Bone marrow (tissue), 2 donors: ENCODE measurements at regions not wholly inside any gene's neighbourhood (a gene's known extent, or its start where the extent isn't known, plus 50 kb on each side); places are given as distances from the start of the nearest gene placed in this dataset.
"Not testable (repeated sequence)": the region's sequence is repeated elsewhere in the genome, so short reads cannot be mapped to it uniquely, and the experiment has no call there.

Source experiments
- DNase-seq, 2 donors: peaks; one replicate each; lab custom pipeline; 2025; lab: John Stamatoyannopoulos, UW

- DNase-seq: no peak
Measured at GRCh38 chr11:41713030-41713429, 253.6 kb upstream of the LRRC4C start.

DNA sequence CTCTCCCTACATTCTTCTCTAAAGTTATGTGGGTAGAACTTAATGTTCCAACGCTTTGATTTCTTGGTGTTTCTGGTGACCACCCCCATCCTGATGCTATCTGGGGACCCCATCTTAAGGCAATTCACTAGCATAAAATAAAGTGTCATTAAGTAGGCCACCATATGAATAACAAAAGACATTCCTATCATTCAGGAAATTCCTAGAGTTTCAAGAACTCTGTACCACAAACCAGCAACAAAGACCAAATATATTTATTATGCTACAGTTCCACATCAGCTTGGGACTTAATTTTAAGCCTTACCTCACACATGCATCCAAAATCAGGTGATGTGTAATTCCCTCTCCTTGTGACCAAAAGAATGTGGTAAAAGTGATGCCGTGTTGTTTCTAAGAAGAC, 254.6 kb upstream of the LRRC4C start:
- no peak for DNase-seq

DNA sequence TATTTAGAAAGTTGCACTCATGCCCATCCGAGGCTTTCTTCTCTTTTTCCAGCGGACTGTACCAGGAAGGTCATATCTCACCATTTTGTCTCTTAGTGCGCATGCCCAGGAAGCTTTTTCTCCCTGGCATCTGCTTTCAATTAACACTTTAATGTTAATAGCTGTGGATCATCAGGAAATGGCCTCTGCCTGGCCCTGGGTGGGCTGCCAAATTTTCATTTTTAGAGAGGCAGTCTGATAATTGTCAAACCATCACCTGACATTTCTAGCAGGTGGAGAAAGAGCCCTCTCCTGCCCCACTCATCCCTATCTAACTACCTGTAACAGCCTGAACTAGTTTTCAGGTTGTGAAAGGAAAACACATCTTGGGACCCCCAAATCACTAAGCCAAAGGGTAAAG, 257.4 kb upstream of the LRRC4C start:
- no peak for DNase-seq

GRCh38 chr11:41720761-41721160, 261.3 kb upstream of the LRRC4C start:
- DNase-seq: no peak

GRCh38 chr11:41728161-41728560, 268.7 kb upstream of the LRRC4C start:
- DNase-seq: not testable (repeated sequence)

- DNase-seq: no peak
Measured at GRCh38 chr11:41775296-41775695, 315.8 kb upstream of the LRRC4C start.

- DNase-seq: no peak
Measured at GRCh38 chr11:41779401-41779960, 320.0 kb upstream of the LRRC4C start.

GRCh38 chr11:41781441-41781840, 322.0 kb upstream of the LRRC4C start:
- DNase-seq: no peak

GRCh38 chr11:41784513-41785335, 325.3 kb upstream of the LRRC4C start:
- DNase-seq: no peak

- no peak for DNase-seq
Measured at GRCh38 chr11:41786087-41786486, 326.6 kb upstream of the LRRC4C start.

- DNase-seq: no peak
Measured at GRCh38 chr11:41788177-41788576, 328.7 kb upstream of the LRRC4C start.

- DNase-seq: no peak
Measured at GRCh38 chr11:41789376-41789775, 329.9 kb upstream of the LRRC4C start.

GRCh38 chr11:41795004-41795403, 335.6 kb upstream of the LRRC4C start:
- no peak for DNase-seq

DNA sequence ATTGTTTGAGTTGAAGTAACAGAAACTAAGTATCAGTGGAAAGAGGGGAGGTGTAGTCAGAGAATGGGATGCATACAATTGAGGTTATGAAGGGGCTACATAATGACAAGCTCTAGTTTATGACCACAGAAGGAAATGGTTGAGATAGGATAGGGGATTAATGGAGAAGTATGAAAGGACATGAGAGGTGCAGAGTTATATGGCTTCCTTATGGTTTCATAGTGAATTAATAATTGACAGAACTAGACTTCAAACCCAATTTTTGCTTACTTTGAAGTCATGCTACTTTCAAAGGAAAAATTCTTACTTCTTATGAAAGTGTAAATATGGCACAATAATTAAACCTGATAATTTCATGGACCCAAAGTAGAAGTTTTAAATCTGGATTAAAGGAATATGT, 340.3 kb upstream of the LRRC4C start:
- DNase-seq: no peak

GRCh38 chr11:41803895-41804294, 344.4 kb upstream of the LRRC4C start:
- no peak for DNase-seq

DNA sequence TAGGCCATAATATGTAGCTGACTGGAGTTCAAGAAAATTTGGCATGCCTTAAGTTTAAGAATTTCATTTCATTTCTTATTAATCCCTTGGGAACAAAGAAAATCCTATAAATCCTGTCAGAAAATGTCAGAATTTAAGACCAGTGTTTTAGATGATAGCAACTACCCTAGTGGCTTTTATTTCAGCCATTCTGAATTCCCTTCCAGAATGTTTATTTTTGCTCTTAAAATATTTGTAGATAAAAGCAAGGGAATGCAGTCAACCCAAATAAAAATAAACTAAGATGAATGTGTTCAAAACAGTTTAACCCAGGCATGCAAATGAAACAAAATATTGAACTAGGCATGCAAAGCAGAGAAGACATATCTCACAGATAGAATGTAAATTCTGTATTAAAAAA, 356.9 kb upstream of the LRRC4C start:
- no peak for DNase-seq

DNA sequence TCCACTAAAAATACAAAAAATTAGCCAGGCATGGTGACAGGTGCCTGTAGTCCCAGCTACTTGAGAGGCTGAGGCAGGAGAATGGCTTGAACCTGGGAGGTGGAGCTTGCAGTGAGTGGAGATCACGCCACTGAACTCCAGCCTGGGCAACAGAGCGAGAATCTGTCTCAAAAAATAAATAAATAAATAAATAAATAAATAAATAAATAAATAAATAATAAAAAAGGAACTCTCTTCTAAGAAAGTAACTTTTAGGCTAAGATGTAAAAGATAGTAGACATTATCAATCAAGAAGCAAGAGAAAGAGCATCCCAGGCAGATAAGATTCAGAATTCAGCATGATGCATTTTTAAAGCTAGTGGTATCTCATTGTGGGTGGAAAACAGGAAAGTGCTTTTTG, 364.8 kb upstream of the LRRC4C start:
- DNase-seq: not testable (repeated sequence)

DNA sequence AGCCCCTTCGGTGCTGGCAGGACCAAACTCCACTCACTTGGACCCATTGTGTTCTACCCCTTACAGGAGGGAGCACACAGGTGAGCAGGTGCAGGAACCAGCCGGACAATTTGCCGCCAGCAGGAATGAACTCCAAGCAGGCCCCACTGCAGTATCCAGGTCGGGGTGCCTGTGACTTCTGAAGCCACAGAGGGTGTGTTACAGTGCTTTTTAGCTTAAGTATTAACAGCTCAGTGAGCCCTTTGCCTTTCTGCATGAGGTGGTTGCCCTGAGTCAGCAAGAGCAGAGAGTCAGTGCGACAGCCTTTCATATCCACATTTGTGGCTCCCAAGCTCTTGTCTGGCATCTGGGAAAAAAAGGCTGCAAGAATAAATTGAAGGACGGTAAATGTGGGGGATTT, 366.6 kb upstream of the LRRC4C start:
- no peak for DNase-seq

- DNase-seq: no peak
Measured at GRCh38 chr11:41836431-41836830, 377.0 kb upstream of the LRRC4C start.

DNA sequence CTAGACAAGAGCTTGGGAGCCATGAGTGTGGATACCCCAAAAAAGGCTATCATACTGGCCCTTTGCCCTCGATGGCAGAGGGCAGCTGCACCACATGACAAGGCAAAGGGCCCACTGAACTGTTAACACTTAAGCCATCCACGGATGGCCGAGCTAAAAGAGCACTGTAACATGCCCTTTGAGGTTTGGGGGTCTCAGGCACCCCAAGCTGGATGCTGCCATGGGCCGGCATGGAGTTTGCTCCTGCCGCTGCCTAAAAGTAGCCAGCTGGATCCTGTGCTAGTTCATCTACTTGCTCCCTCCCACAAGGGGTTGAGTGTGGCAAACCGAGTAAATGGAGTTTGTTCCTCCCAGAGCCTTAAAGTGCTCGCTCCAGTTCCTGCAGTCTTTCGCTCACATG, 383.2 kb upstream of the LRRC4C start:
- no peak for DNase-seq

GRCh38 chr11:41845066-41845465, 385.6 kb upstream of the LRRC4C start:
- DNase-seq: no peak

- DNase-seq: no peak
Measured at GRCh38 chr11:41848349-41848748, 388.9 kb upstream of the LRRC4C start.

GRCh38 chr11:41849250-41849649, 389.8 kb upstream of the LRRC4C start:
- no peak for DNase-seq

DNA sequence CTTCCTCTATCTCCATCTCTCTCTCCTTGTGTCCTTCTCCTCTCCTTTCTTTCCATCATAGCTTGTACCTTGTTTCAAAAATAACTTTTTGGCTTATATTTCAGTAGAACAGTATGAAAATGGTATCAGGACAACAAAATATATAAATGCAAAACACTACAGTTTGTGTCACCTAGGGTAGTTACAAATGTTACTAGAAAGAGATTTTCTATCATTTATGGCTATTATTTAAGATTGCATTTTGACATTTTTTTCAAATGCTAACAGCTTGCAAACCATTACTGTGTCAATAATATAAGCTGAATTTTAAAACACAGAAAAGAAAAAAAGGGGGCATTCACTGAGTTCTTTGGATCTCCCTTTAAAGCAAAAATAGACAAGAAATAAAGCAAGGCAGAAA, 392.3 kb upstream of the LRRC4C start:
- no peak for DNase-seq
